ENCODE measurements at regions not wholly inside any gene's neighbourhood (a gene's known extent, or its start where the extent isn't known, plus 50 kb on each side); places are given as distances from the start of the nearest gene placed in this dataset.

DNA sequence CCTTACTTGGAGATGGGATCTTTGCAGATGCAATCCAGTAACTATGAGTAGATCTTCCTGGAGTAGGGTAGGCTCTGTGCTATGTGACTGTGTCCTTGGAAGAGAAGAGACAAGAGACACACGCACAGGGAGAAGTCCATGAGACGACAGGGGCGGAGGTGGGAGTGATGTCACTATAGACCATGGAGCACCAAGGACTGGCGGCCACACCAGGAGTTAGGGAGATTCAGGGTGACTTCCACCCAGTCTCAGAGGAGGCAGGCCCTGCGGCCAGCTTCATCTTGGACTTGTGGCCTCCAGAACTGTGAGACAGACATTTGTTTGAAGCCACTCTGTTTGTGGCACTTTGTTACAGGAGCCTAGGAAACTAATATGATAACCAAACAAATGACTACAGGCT is 177.8 kb downstream of the INHBB start:
- TF ChIP-seq POLR2AphosphoS5 (IDR thresholded peaks at IDR 0.05; ENCODE audit: low read depth, low read length) = no peak
- TF ChIP-seq, protein P1, sequence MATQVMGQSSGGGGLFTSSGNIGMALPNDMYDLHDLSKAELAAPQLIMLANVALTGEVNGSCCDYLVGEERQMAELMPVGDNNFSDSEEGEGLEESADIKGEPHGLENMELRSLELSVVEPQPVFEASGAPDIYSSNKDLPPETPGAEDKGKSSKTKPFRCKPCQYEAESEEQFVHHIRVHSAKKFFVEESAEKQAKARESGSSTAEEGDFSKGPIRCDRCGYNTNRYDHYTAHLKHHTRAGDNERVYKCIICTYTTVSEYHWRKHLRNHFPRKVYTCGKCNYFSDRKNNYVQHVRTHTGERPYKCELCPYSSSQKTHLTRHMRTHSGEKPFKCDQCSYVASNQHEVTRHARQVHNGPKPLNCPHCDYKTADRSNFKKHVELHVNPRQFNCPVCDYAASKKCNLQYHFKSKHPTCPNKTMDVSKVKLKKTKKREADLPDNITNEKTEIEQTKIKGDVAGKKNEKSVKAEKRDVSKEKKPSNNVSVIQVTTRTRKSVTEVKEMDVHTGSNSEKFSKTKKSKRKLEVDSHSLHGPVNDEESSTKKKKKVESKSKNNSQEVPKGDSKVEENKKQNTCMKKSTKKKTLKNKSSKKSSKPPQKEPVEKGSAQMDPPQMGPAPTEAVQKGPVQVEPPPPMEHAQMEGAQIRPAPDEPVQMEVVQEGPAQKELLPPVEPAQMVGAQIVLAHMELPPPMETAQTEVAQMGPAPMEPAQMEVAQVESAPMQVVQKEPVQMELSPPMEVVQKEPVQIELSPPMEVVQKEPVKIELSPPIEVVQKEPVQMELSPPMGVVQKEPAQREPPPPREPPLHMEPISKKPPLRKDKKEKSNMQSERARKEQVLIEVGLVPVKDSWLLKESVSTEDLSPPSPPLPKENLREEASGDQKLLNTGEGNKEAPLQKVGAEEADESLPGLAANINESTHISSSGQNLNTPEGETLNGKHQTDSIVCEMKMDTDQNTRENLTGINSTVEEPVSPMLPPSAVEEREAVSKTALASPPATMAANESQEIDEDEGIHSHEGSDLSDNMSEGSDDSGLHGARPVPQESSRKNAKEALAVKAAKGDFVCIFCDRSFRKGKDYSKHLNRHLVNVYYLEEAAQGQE (IDR thresholded peaks at IDR 0.05; ENCODE audit: insufficient read depth in 1 of 2, low read depth in 2 of 2, low read length in 2 of 2) = no peak
- TF ChIP-seq TAF1 (IDR thresholded peaks at IDR 0.05; ENCODE audit: borderline replicate concordance, insufficient read depth, low read length) = no peak
- TF ChIP-seq SIN3A (IDR thresholded peaks at IDR 0.05; ENCODE audit: borderline replicate concordance, insufficient read depth, low read length) = no peak

Data from PFSK-1 (cell line).